ENCODE measurements at regions not wholly inside any gene's neighbourhood (a gene's known extent, or its start where the extent isn't known, plus 50 kb on each side); places are given as distances from the start of the nearest gene placed in this dataset.
A peak's percentile ranks its signal among the peaks of the same experiment; 100 is the strongest.

GRCh38 chr16:55041540-55042234, 111.0 kb downstream of the IRX5 start:
- Histone ChIP-seq H3K36me3 (ENCODE audit: control insufficient read depth, insufficient read depth, low read length) (no peaks in the 10 kb centered on the region), H3K27ac (ENCODE audit: low read length) (no peak overlapping the region), H3K9me3 (ENCODE audit: control insufficient read depth, low read depth, low read length) (no peaks in the 10 kb centered on the region), H3K4me1 (ENCODE audit: control insufficient read depth, insufficient read depth, low read length) (no peaks in the 10 kb centered on the region), H3K4me3 (ENCODE audit: low read length) (no peak overlapping the region), H3K27me3 (ENCODE audit: control insufficient read depth, insufficient read depth, low read length) (no peaks in the 10 kb centered on the region)
- no peak for DNase-seq
- no CpG with 5 or more reads among the region's 3 CpGs for WGBS (ENCODE audit: insufficient coverage, low lambda C conversion rate)

GRCh38 chr16:55042556-55043432, 112.1 kb downstream of the IRX5 start:
- WGBS (ENCODE audit: insufficient coverage, low lambda C conversion rate), result no CpG with 5 or more reads among the region's 13 CpGs
- Histone ChIP-seq H3K36me3 (ENCODE audit: control insufficient read depth, insufficient read depth, low read length) (no peaks in the 10 kb centered on the region), H3K4me3 (ENCODE audit: low read length) (no peak overlapping the region), H3K9me3 (ENCODE audit: control insufficient read depth, low read depth, low read length) (no peaks in the 10 kb centered on the region), H3K27me3 (ENCODE audit: control insufficient read depth, insufficient read depth, low read length) (no peaks in the 10 kb centered on the region), H3K27ac (ENCODE audit: low read length) (no peak overlapping the region), H3K4me1 (ENCODE audit: control insufficient read depth, insufficient read depth, low read length) (no peaks in the 10 kb centered on the region)
- no peak for DNase-seq

GRCh38 chr16:55043499-55043898, 112.8 kb downstream of the IRX5 start:
- Histone ChIP-seq H3K36me3 (ENCODE audit: control insufficient read depth, insufficient read depth, low read length) (no peaks in the 10 kb centered on the region), H3K4me1 (ENCODE audit: control insufficient read depth, insufficient read depth, low read length) (no peaks in the 10 kb centered on the region), H3K4me3 (ENCODE audit: low read length) (no peak overlapping the region), H3K27ac (ENCODE audit: low read length) (no peak overlapping the region), H3K27me3 (ENCODE audit: control insufficient read depth, insufficient read depth, low read length) (no peaks in the 10 kb centered on the region), H3K9me3 (ENCODE audit: control insufficient read depth, low read depth, low read length) (no peaks in the 10 kb centered on the region)
- DNase-seq, result no peak
- no CpG with 5 or more reads among the region's 3 CpGs for WGBS (ENCODE audit: insufficient coverage, low lambda C conversion rate)

GRCh38 chr16:55044201-55044975, 113.7 kb downstream of the IRX5 start:
- H3K4me1 ChIP-seq (ENCODE audit: control insufficient read depth, insufficient read depth, low read length), result no peaks in the 10 kb centered on the region
- no peaks in the 10 kb centered on the region for H3K36me3 ChIP-seq (ENCODE audit: control insufficient read depth, insufficient read depth, low read length)
- DNase-seq, result no peak
- H3K27ac ChIP-seq (ENCODE audit: low read length), result no peak overlapping the region
- no peak overlapping the region for H3K4me3 ChIP-seq (ENCODE audit: low read length)
- H3K9me3 ChIP-seq (ENCODE audit: control insufficient read depth, low read depth, low read length), result no peaks in the 10 kb centered on the region
- H3K27me3 ChIP-seq (ENCODE audit: control insufficient read depth, insufficient read depth, low read length), result no peaks in the 10 kb centered on the region
- no CpG with 5 or more reads among the region's 11 CpGs for WGBS (ENCODE audit: insufficient coverage, low lambda C conversion rate)

- no peak overlapping the region for H3K27ac ChIP-seq (ENCODE audit: low read length)
- DNase-seq, result peak in 1 of 2 donors; percentile 17
- H3K4me1 ChIP-seq (ENCODE audit: control insufficient read depth, insufficient read depth, low read length), result no peaks in the 10 kb centered on the region
- H3K27me3 ChIP-seq (ENCODE audit: control insufficient read depth, insufficient read depth, low read length), result no peaks in the 10 kb centered on the region
- no peaks in the 10 kb centered on the region for H3K36me3 ChIP-seq (ENCODE audit: control insufficient read depth, insufficient read depth, low read length)
- H3K9me3 ChIP-seq (ENCODE audit: control insufficient read depth, low read depth, low read length), result no peaks in the 10 kb centered on the region
- no peak overlapping the region for H3K4me3 ChIP-seq (ENCODE audit: low read length)
- WGBS (ENCODE audit: insufficient coverage, low lambda C conversion rate), result no CpG with 5 or more reads among the region's 3 CpGs
Observed at GRCh38 chr16:55045329-55045728, 114.7 kb downstream of the IRX5 start.

GRCh38 chr16:55045756-55046460, 115.2 kb downstream of the IRX5 start:
- Histone ChIP-seq H3K36me3 (ENCODE audit: control insufficient read depth, insufficient read depth, low read length) (no peaks in the 10 kb centered on the region), H3K4me3 (ENCODE audit: low read length) (no peak overlapping the region), H3K27ac (ENCODE audit: low read length) (no peak overlapping the region), H3K27me3 (ENCODE audit: control insufficient read depth, insufficient read depth, low read length) (no peaks in the 10 kb centered on the region), H3K4me1 (ENCODE audit: control insufficient read depth, insufficient read depth, low read length) (no peaks in the 10 kb centered on the region), H3K9me3 (ENCODE audit: control insufficient read depth, low read depth, low read length) (no peaks in the 10 kb centered on the region)
- DNase-seq, result peak in 1 of 2 donors; percentile 56
- WGBS (ENCODE audit: insufficient coverage, low lambda C conversion rate), result no CpG with 5 or more reads among the region's 11 CpGs

GRCh38 chr16:55046513-55046912, 115.8 kb downstream of the IRX5 start:
- Histone ChIP-seq H3K4me3 (ENCODE audit: low read length) (no peak overlapping the region), H3K36me3 (ENCODE audit: control insufficient read depth, insufficient read depth, low read length) (no peaks in the 10 kb centered on the region), H3K27ac (ENCODE audit: low read length) (no peak overlapping the region), H3K9me3 (ENCODE audit: control insufficient read depth, low read depth, low read length) (no peaks in the 10 kb centered on the region), H3K27me3 (ENCODE audit: control insufficient read depth, insufficient read depth, low read length) (no peaks in the 10 kb centered on the region), H3K4me1 (ENCODE audit: control insufficient read depth, insufficient read depth, low read length) (no peaks in the 10 kb centered on the region)
- no CpG with 5 or more reads among the region's 6 CpGs for WGBS (ENCODE audit: insufficient coverage, low lambda C conversion rate)
- DNase-seq, result no peak

GRCh38 chr16:55046916-55047315, 116.3 kb downstream of the IRX5 start:
- H3K27ac ChIP-seq (ENCODE audit: low read length), result no peak overlapping the region
- no peak for DNase-seq
- no CpG with 5 or more reads among the region's 4 CpGs for WGBS (ENCODE audit: insufficient coverage, low lambda C conversion rate)
- no peaks in the 10 kb centered on the region for H3K36me3 ChIP-seq (ENCODE audit: control insufficient read depth, insufficient read depth, low read length)
- H3K9me3 ChIP-seq (ENCODE audit: control insufficient read depth, low read depth, low read length), result no peaks in the 10 kb centered on the region
- no peaks in the 10 kb centered on the region for H3K27me3 ChIP-seq (ENCODE audit: control insufficient read depth, insufficient read depth, low read length)
- no peak overlapping the region for H3K4me3 ChIP-seq (ENCODE audit: low read length)
- H3K4me1 ChIP-seq (ENCODE audit: control insufficient read depth, insufficient read depth, low read length), result no peaks in the 10 kb centered on the region

- no peak for DNase-seq
- Histone ChIP-seq H3K27me3 (ENCODE audit: control insufficient read depth, insufficient read depth, low read length) (no peaks in the 10 kb centered on the region), H3K9me3 (ENCODE audit: control insufficient read depth, low read depth, low read length) (no peaks in the 10 kb centered on the region), H3K4me1 (ENCODE audit: control insufficient read depth, insufficient read depth, low read length) (no peaks in the 10 kb centered on the region), H3K36me3 (ENCODE audit: control insufficient read depth, insufficient read depth, low read length) (no peaks in the 10 kb centered on the region), H3K4me3 (ENCODE audit: low read length) (no peak overlapping the region), H3K27ac (ENCODE audit: low read length) (no peak overlapping the region)
- 100% methylated on average over 1 of the region's 4 CpGs for WGBS (ENCODE audit: insufficient coverage, low lambda C conversion rate)
Observed at GRCh38 chr16:55047331-55047730, 116.7 kb downstream of the IRX5 start.
